GM12875 (cell line): ENCODE measurements at regions not wholly inside any gene's neighbourhood (a gene's known extent, or its start where the extent isn't known, plus 50 kb on each side); places are given as distances from the start of the nearest gene placed in this dataset.

Experiments used
- H3K4me3 ChIP-seq: one replicate; pipeline ENCODE4 v1.5.1; 2011; ENCODE audit warnings: low read depth, low read length, control low read depth
- CTCF ChIP-seq: IDR thresholded peaks from 2 replicates; pipeline ENCODE4 v1.5.1; 2011; ENCODE audit warnings: low read depth, mild to moderate bottlenecking, control low read depth, inconsistent platforms, low read length, moderate library complexity, borderline replicate concordance; ENCODE audit not compliant: insufficient read depth

DNA sequence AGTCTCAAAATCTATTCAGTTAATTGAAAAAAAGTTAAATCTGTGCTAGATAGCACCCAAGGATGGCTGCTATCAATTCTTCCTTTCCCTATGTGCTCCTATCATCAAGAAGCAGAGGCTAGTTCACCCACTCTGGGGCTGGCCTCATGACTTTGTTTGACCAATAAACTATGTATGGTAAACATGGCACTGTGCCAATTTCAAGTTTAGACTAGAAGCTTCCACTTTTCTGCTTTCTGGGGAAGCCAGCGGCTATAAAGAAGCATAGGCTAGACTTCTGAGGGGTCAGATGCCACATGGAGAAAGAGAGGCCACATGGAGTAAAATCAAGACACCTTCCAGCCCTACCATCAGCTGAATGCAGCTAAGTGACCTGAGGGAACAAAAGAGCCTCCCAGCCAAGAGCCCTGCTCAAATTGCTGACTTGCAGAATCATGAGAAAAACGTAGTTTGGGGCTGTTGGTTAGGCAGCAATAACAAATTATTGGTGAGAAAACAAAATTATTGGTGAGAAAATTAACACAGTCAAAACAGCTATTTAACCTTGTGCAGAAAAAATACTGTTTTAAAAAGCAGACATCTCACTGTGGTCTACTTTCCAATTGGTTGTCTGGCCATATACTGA lies 86.5 kb upstream of the SLC14A2 start:
- no peak for TF ChIP-seq CTCF
- H3K4me3 ChIP-seq = no peak overlapping the region

DNA sequence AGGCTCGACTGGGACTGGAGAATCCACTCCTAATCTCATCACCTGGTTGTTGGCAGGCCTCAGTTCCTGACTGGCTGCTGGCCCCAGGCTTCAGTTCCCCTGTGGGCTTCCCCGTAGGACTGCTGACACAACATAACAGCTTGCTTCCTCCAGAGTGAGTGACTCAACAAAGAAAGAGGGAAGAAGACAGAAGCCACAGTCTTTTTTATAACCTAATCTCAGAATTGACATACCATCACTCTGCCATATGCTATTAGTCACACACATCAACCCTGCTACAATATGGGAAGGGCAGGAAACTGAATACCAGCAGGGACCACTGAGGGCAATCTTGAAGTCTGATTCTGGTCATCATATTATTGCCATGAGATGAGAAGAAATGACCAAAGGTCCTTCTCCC lies 76.8 kb upstream of the SLC14A2 start:
- TF ChIP-seq CTCF = no peak
- H3K4me3 ChIP-seq = no peak overlapping the region

- H3K4me3 ChIP-seq = no peak overlapping the region
- TF ChIP-seq CTCF = no peak
Observed at GRCh38 chr18:45539491-45539891, 75.8 kb upstream of the SLC14A2 start.

DNA sequence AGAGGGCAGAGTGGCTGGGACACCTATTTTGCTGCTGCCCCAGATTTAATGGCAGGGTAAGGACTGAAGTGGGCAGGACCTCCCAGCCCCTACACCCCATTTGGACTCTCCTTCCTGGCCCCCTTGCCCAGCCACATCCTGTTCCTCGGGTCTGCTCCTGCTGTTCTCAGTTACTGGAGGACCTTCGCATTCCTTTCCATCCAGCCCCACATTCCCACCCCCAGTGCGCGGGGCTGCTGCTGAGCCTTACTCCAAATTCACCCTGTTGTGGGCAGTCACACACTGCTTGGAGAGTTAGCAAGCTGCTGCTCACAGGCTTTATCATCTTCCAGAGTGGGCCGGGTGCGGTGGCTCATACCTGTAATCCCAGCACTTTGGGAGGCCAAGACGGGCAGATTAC lies 75.2 kb upstream of the SLC14A2 start:
- H3K4me3 ChIP-seq = no peak overlapping the region
- no peak for TF ChIP-seq CTCF

GRCh38 chr18:45541421-45541820 lies 73.9 kb upstream of the SLC14A2 start:
- no peak overlapping the region for H3K4me3 ChIP-seq
- no peak for TF ChIP-seq CTCF

GRCh38 chr18:45542043-45542442 lies 73.2 kb upstream of the SLC14A2 start:
- no peak overlapping the region for H3K4me3 ChIP-seq
- no peak for TF ChIP-seq CTCF

- TF ChIP-seq CTCF = no peak
- no peak overlapping the region for H3K4me3 ChIP-seq
Observed at GRCh38 chr18:45547910-45548309, 67.4 kb upstream of the SLC14A2 start.
